ENCODE measurements at regions not wholly inside any gene's neighbourhood (a gene's known extent, or its start where the extent isn't known, plus 50 kb on each side); places are given as distances from the start of the nearest gene placed in this dataset.

- TF ChIP-seq, protein P1, sequence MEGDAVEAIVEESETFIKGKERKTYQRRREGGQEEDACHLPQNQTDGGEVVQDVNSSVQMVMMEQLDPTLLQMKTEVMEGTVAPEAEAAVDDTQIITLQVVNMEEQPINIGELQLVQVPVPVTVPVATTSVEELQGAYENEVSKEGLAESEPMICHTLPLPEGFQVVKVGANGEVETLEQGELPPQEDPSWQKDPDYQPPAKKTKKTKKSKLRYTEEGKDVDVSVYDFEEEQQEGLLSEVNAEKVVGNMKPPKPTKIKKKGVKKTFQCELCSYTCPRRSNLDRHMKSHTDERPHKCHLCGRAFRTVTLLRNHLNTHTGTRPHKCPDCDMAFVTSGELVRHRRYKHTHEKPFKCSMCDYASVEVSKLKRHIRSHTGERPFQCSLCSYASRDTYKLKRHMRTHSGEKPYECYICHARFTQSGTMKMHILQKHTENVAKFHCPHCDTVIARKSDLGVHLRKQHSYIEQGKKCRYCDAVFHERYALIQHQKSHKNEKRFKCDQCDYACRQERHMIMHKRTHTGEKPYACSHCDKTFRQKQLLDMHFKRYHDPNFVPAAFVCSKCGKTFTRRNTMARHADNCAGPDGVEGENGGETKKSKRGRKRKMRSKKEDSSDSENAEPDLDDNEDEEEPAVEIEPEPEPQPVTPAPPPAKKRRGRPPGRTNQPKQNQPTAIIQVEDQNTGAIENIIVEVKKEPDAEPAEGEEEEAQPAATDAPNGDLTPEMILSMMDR (IDR thresholded peaks at IDR 0.05), result no peak
- TF ChIP-seq TCF7L2 (IDR thresholded peaks at IDR 0.05; ENCODE audit: low read depth, low read length) (no peak), SIN3A (IDR thresholded peaks at IDR 0.05; ENCODE audit: borderline replicate concordance, insufficient read depth, low read depth, low read length) (no peak)
- TF ChIP-seq, protein P2, sequence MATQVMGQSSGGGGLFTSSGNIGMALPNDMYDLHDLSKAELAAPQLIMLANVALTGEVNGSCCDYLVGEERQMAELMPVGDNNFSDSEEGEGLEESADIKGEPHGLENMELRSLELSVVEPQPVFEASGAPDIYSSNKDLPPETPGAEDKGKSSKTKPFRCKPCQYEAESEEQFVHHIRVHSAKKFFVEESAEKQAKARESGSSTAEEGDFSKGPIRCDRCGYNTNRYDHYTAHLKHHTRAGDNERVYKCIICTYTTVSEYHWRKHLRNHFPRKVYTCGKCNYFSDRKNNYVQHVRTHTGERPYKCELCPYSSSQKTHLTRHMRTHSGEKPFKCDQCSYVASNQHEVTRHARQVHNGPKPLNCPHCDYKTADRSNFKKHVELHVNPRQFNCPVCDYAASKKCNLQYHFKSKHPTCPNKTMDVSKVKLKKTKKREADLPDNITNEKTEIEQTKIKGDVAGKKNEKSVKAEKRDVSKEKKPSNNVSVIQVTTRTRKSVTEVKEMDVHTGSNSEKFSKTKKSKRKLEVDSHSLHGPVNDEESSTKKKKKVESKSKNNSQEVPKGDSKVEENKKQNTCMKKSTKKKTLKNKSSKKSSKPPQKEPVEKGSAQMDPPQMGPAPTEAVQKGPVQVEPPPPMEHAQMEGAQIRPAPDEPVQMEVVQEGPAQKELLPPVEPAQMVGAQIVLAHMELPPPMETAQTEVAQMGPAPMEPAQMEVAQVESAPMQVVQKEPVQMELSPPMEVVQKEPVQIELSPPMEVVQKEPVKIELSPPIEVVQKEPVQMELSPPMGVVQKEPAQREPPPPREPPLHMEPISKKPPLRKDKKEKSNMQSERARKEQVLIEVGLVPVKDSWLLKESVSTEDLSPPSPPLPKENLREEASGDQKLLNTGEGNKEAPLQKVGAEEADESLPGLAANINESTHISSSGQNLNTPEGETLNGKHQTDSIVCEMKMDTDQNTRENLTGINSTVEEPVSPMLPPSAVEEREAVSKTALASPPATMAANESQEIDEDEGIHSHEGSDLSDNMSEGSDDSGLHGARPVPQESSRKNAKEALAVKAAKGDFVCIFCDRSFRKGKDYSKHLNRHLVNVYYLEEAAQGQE (IDR thresholded peaks at IDR 0.05; ENCODE audit: insufficient read depth in 1 of 2, low read depth in 2 of 2, low read length in 1 of 2), result no peak
These were observed 173.5 kb upstream of the OBI1 start for GRCh38 chr13:78832461-78832860.

Data from Panc1 (cell line).